ENCODE measurements at regions not wholly inside any gene's neighbourhood (a gene's known extent, or its start where the extent isn't known, plus 50 kb on each side); places are given as distances from the start of the nearest gene placed in this dataset.

GRCh38 chr5:53358794-53359193 lies 121.6 kb upstream of the FST start:
- ATAC-seq, result no peak
- no peaks in the 10 kb centered on the region for H3K27me3 Mint-ChIP-seq
- H3K36me3 Mint-ChIP-seq, result no peaks in the 10 kb centered on the region
- H3K27ac Mint-ChIP-seq, result no peak overlapping the region
- H3K4me3 Mint-ChIP-seq, result no peak overlapping the region
- peaks cover 10% of the 10 kb centered on the region for H3K9me3 Mint-ChIP-seq
- no peak for DNase-seq (ENCODE audit: low spot score)
- peaks cover 0 to 5% of the 10 kb centered on the region in 2 donors for H3K4me1 Mint-ChIP-seq (ENCODE audit: low read depth in 2 of 2)

- Mint-ChIP-seq H3K27me3 (no peaks in the 10 kb centered on the region), H3K4me3 (no peak overlapping the region), H3K9me3 (peaks cover 10% of the 10 kb centered on the region), H3K36me3 (no peaks in the 10 kb centered on the region), H3K27ac (no peak overlapping the region), H3K4me1 (ENCODE audit: low read depth in 2 of 2) (peaks cover 0 to 5% of the 10 kb centered on the region in 2 donors)
- no peak for DNase-seq (ENCODE audit: low spot score)
- no peak for ATAC-seq
Observed at GRCh38 chr5:53359916-53360517, 120.4 kb upstream of the FST start.

GRCh38 chr5:53360811-53361210 lies 119.6 kb upstream of the FST start:
- H3K36me3 Mint-ChIP-seq, result no peaks in the 10 kb centered on the region
- no peak overlapping the region for H3K4me3 Mint-ChIP-seq
- peaks cover 0 to 5% of the 10 kb centered on the region in 2 donors for H3K4me1 Mint-ChIP-seq (ENCODE audit: low read depth in 2 of 2)
- no peak overlapping the region for H3K27ac Mint-ChIP-seq
- ATAC-seq (no peak), DNase-seq (ENCODE audit: low spot score) (no peak)
- no peaks in the 10 kb centered on the region for H3K27me3 Mint-ChIP-seq
- H3K9me3 Mint-ChIP-seq, result peaks cover 10% of the 10 kb centered on the region

GRCh38 chr5:53361708-53362107 lies 118.7 kb upstream of the FST start:
- Mint-ChIP-seq H3K4me1 (ENCODE audit: low read depth in 2 of 2) (peaks cover 0 to 5% of the 10 kb centered on the region in 2 donors), H3K4me3 (no peak overlapping the region), H3K36me3 (no peaks in the 10 kb centered on the region), H3K27ac (no peak overlapping the region), H3K9me3 (peaks cover 16% of the 10 kb centered on the region), H3K27me3 (no peaks in the 10 kb centered on the region)
- no peak for DNase-seq (ENCODE audit: low spot score)
- ATAC-seq, result no peak

GRCh38 chr5:53362521-53362941 lies 117.9 kb upstream of the FST start:
- H3K4me3 Mint-ChIP-seq, result no peak overlapping the region
- H3K36me3 Mint-ChIP-seq, result no peaks in the 10 kb centered on the region
- no peaks in the 10 kb centered on the region for H3K4me1 Mint-ChIP-seq (ENCODE audit: low read depth in 2 of 2)
- H3K27ac Mint-ChIP-seq, result no peak overlapping the region
- ATAC-seq, result no peak
- H3K9me3 Mint-ChIP-seq, result peaks cover 9% of the 10 kb centered on the region
- no peak for DNase-seq (ENCODE audit: low spot score)
- no peaks in the 10 kb centered on the region for H3K27me3 Mint-ChIP-seq

- Mint-ChIP-seq H3K4me3 (no peak overlapping the region), H3K9me3 (peaks cover 5% of the 10 kb centered on the region), H3K27ac (no peak overlapping the region), H3K27me3 (no peaks in the 10 kb centered on the region), H3K36me3 (no peaks in the 10 kb centered on the region), H3K4me1 (ENCODE audit: low read depth in 2 of 2) (no peaks in the 10 kb centered on the region)
- no peak for DNase-seq (ENCODE audit: low spot score)
- ATAC-seq, result no peak
Observed at GRCh38 chr5:53364061-53364460, 116.4 kb upstream of the FST start.

GRCh38 chr5:53366245-53366644 lies 114.2 kb upstream of the FST start:
- Mint-ChIP-seq H3K4me3 (no peak overlapping the region), H3K36me3 (peaks cover 4% of the 10 kb centered on the region), H3K9me3 (peaks cover 8% of the 10 kb centered on the region), H3K27ac (no peak overlapping the region), H3K27me3 (peaks cover 0 to 10% of the 10 kb centered on the region in 2 donors), H3K4me1 (ENCODE audit: low read depth in 2 of 2) (no peaks in the 10 kb centered on the region)
- DNase-seq (ENCODE audit: low spot score) (no peak), ATAC-seq (no peak)

- no peak overlapping the region for H3K27ac Mint-ChIP-seq
- DNase-seq (ENCODE audit: low spot score) (no peak), ATAC-seq (no peak)
- H3K27me3 Mint-ChIP-seq, result peaks cover 0 to 10% of the 10 kb centered on the region in 2 donors
- H3K9me3 Mint-ChIP-seq, result peaks cover 8% of the 10 kb centered on the region
- no peak overlapping the region for H3K4me3 Mint-ChIP-seq
- no peaks in the 10 kb centered on the region for H3K4me1 Mint-ChIP-seq (ENCODE audit: low read depth in 2 of 2)
- peaks cover 4% of the 10 kb centered on the region for H3K36me3 Mint-ChIP-seq
Observed at GRCh38 chr5:53367727-53368126, 112.7 kb upstream of the FST start.

- Mint-ChIP-seq H3K36me3 (peaks cover 4% of the 10 kb centered on the region), H3K4me3 (no peak overlapping the region)
Observed at GRCh38 chr5:53368516-53368915, 111.9 kb upstream of the FST start.

GRCh38 chr5:53368966-53369605 lies 111.3 kb upstream of the FST start:
- DNase-seq (ENCODE audit: low spot score) (no peak), ATAC-seq (no peak)
- Mint-ChIP-seq H3K27ac (no peak overlapping the region), H3K36me3 (peaks cover 4% of the 10 kb centered on the region), H3K4me1 (ENCODE audit: low read depth in 2 of 2) (no peaks in the 10 kb centered on the region), H3K27me3 (peaks cover 0 to 10% of the 10 kb centered on the region in 2 donors), H3K4me3 (no peak overlapping the region), H3K9me3 (peaks cover 8% of the 10 kb centered on the region)

More at GRCh38 chr5:53368516-53368915, 111.9 kb upstream of the FST start:
- ATAC-seq (no peak), DNase-seq (ENCODE audit: low spot score) (no peak)
- H3K4me1 Mint-ChIP-seq (ENCODE audit: low read depth in 2 of 2), result no peaks in the 10 kb centered on the region
- H3K9me3 Mint-ChIP-seq, result peaks cover 8% of the 10 kb centered on the region
- H3K27me3 Mint-ChIP-seq, result peaks cover 0 to 10% of the 10 kb centered on the region in 2 donors
- H3K27ac Mint-ChIP-seq, result no peak overlapping the region

GRCh38 chr5:53369681-53370080 lies 110.7 kb upstream of the FST start:
- no peaks in the 10 kb centered on the region for H3K4me1 Mint-ChIP-seq (ENCODE audit: low read depth in 2 of 2)
- H3K27ac Mint-ChIP-seq, result no peak overlapping the region
- ATAC-seq (no peak), DNase-seq (ENCODE audit: low spot score) (no peak)
- no peak overlapping the region for H3K4me3 Mint-ChIP-seq
- peaks cover 8% of the 10 kb centered on the region for H3K9me3 Mint-ChIP-seq
- H3K36me3 Mint-ChIP-seq, result peaks cover 4% of the 10 kb centered on the region
- H3K27me3 Mint-ChIP-seq, result peaks cover 0 to 10% of the 10 kb centered on the region in 2 donors

GRCh38 chr5:53373451-53374158 lies 106.8 kb upstream of the FST start:
- no peak for ATAC-seq
- Mint-ChIP-seq H3K27me3 (peaks cover 0 to 15% of the 10 kb centered on the region in 2 donors), H3K36me3 (peaks cover 4% of the 10 kb centered on the region), H3K4me3 (no peak overlapping the region), H3K4me1 (ENCODE audit: low read depth in 2 of 2) (no peaks in the 10 kb centered on the region), H3K9me3 (peaks cover 4% of the 10 kb centered on the region), H3K27ac (no peak overlapping the region)
- no peak for DNase-seq (ENCODE audit: low spot score)

- no peak for ATAC-seq
- Mint-ChIP-seq H3K9me3 (peaks cover 3% of the 10 kb centered on the region), H3K4me3 (no peak overlapping the region), H3K4me1 (ENCODE audit: low read depth in 2 of 2) (no peaks in the 10 kb centered on the region), H3K27me3 (peaks cover 0 to 6% of the 10 kb centered on the region in 2 donors), H3K36me3 (no peaks in the 10 kb centered on the region), H3K27ac (no peak overlapping the region)
- no peak for DNase-seq (ENCODE audit: low spot score)
Observed at GRCh38 chr5:53376853-53377252, 103.6 kb upstream of the FST start.

GRCh38 chr5:53378190-53378589 lies 102.2 kb upstream of the FST start:
- no peak overlapping the region for H3K4me3 Mint-ChIP-seq
- no peak overlapping the region for H3K27ac Mint-ChIP-seq
- H3K4me1 Mint-ChIP-seq (ENCODE audit: low read depth in 2 of 2), result no peaks in the 10 kb centered on the region

More at GRCh38 chr5:53378190-53378589, 102.2 kb upstream of the FST start:
- ATAC-seq (no peak), DNase-seq (ENCODE audit: low spot score) (no peak)
- Mint-ChIP-seq H3K9me3 (peaks cover 3% of the 10 kb centered on the region), H3K36me3 (no peaks in the 10 kb centered on the region), H3K27me3 (peaks cover 0 to 6% of the 10 kb centered on the region in 2 donors)

All from natural killer cell treated with Interleukin-12 subunit alpha and Interleukin-12 subunit beta and Interleukin-15 and Interleukin-18, amount 100 ng/mL, for 72 hours (primary cell).